ENCODE measurements at regions not wholly inside any gene's neighbourhood (a gene's known extent, or its start where the extent isn't known, plus 50 kb on each side); places are given as distances from the start of the nearest gene placed in this dataset.

- TF ChIP-seq CTCF (IDR thresholded peaks at IDR 0.05; ENCODE audit: low read depth, low read length) (no peak), MYC (IDR thresholded peaks at IDR 0.05; ENCODE audit: low read depth, low read length) (no peak), POLR2A (IDR thresholded peaks at IDR 0.05; ENCODE audit: extremely low read depth, insufficient read length) (no peak), MAX (IDR thresholded peaks at IDR 0.05; ENCODE audit: low read depth, low read length) (no peak)
- no peak for DNase-seq (ENCODE audit: low read depth)
- no peak overlapping the region for H3K4me3 ChIP-seq (ENCODE audit: low read depth, low read length)
Observed at GRCh38 chr4:56286763-56287162, 100.5 kb downstream of the AASDH start.

GRCh38 chr4:56283375-56283774, 103.9 kb downstream of the AASDH start:
- H3K4me3 ChIP-seq (ENCODE audit: low read depth, low read length) = no peak overlapping the region
- TF ChIP-seq CTCF (IDR thresholded peaks at IDR 0.05; ENCODE audit: low read depth, low read length) = no peak
- DNase-seq (ENCODE audit: low read depth) = no peak

- TF ChIP-seq CTCF (IDR thresholded peaks at IDR 0.05; ENCODE audit: low read depth, low read length) (no peak), MYC (IDR thresholded peaks at IDR 0.05; ENCODE audit: low read depth, low read length) (no peak), MAX (IDR thresholded peaks at IDR 0.05; ENCODE audit: low read depth, low read length) (no peak), POLR2A (IDR thresholded peaks at IDR 0.05; ENCODE audit: extremely low read depth, insufficient read length) (no peak)
- no peak for DNase-seq (ENCODE audit: low read depth)
- H3K4me3 ChIP-seq (ENCODE audit: low read depth, low read length) = no peak overlapping the region
Observed at GRCh38 chr4:56282004-56282403, 105.3 kb downstream of the AASDH start.

- TF ChIP-seq CTCF (IDR thresholded peaks at IDR 0.05; ENCODE audit: low read depth, low read length) (no peak), MAX (IDR thresholded peaks at IDR 0.05; ENCODE audit: low read depth, low read length) (no peak), MYC (IDR thresholded peaks at IDR 0.05; ENCODE audit: low read depth, low read length) (no peak), POLR2A (IDR thresholded peaks at IDR 0.05; ENCODE audit: extremely low read depth, insufficient read length) (no peak)
- DNase-seq (ENCODE audit: low read depth) = no peak
Observed at GRCh38 chr4:56276547-56276946, 110.7 kb downstream of the AASDH start.

GRCh38 chr4:56273391-56273790, 113.9 kb downstream of the AASDH start:
- H3K4me3 ChIP-seq (ENCODE audit: low read depth, low read length) = no peak overlapping the region
- DNase-seq (ENCODE audit: low read depth) = no peak
- no peak for TF ChIP-seq MYC (IDR thresholded peaks at IDR 0.05; ENCODE audit: low read depth, low read length)
- no peak for TF ChIP-seq MAX (IDR thresholded peaks at IDR 0.05; ENCODE audit: low read depth, low read length)
- TF ChIP-seq CTCF (IDR thresholded peaks at IDR 0.05; ENCODE audit: low read depth, low read length) = no peak

More at GRCh38 chr4:56276547-56276946, 110.7 kb downstream of the AASDH start:
- no peak overlapping the region for H3K4me3 ChIP-seq (ENCODE audit: low read depth, low read length)

- no peak overlapping the region for H3K4me3 ChIP-seq (ENCODE audit: low read depth, low read length)
- DNase-seq (ENCODE audit: low read depth) = no peak
- TF ChIP-seq MAX (IDR thresholded peaks at IDR 0.05; ENCODE audit: low read depth, low read length) (no peak), MYC (IDR thresholded peaks at IDR 0.05; ENCODE audit: low read depth, low read length) (no peak), CTCF (IDR thresholded peaks at IDR 0.05; ENCODE audit: low read depth, low read length) (no peak), POLR2A (IDR thresholded peaks at IDR 0.05; ENCODE audit: extremely low read depth, insufficient read length) (no peak)
Observed at GRCh38 chr4:56272927-56273326, 114.4 kb downstream of the AASDH start.
